ENCODE measurements at regions not wholly inside any gene's neighbourhood (a gene's known extent, or its start where the extent isn't known, plus 50 kb on each side); places are given as distances from the start of the nearest gene placed in this dataset.

DNA sequence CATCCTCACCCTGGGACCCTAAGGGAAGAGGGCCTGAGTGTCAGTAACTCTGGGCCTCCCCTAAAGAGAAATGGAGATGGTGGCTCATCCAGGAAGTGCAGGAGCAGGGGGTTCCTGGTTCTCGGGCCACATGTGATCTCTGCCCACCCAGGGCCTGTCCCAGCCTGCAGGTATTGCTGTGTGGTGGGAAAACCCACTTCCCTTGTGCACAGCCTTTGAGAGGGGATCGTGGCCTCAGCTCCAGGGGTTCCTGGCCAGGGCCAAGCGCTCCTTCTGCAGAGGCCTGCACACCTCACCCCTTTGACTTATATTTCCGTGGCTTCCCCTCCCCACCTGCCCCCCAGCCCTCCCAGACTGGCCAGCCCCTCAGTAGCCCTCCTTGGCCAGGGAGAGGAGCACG is 213.5 kb downstream of the OR4C45 start:
- no peak for TF ChIP-seq CTCF (IDR thresholded peaks at IDR 0.05; ENCODE audit: low read depth, low read length, missing control alignments)
- H3K4me3 ChIP-seq (replicated peaks; ENCODE audit: low read depth, low read length): no peak overlapping the region
- no peak for DNase-seq (ENCODE audit: extremely low read depth, low read depth)

DNA sequence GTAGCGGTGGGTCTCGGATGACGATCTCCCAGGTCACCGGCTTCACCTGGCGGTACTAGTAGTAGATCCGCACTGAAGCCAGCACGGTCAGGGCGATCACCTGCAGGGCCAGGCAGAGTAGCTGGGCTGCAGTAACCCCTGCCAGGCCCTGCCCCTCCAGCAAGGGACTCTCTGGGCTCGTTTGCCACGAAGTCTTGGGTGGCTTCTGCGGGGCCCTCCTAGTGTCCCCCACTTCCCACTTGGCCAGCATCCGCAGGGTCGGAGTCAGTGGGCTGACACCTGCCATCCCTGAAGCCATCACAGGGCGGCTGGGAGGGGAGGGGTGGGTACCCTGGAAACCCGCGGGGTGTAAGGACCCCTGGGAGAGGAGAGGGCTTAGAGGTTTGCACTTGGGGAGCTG is 214.0 kb downstream of the OR4C45 start:
- DNase-seq (ENCODE audit: extremely low read depth, low read depth): no peak
- no peak for TF ChIP-seq CTCF (IDR thresholded peaks at IDR 0.05; ENCODE audit: low read depth, low read length, missing control alignments)
- no peak overlapping the region for H3K4me3 ChIP-seq (replicated peaks; ENCODE audit: low read depth, low read length)

DNA sequence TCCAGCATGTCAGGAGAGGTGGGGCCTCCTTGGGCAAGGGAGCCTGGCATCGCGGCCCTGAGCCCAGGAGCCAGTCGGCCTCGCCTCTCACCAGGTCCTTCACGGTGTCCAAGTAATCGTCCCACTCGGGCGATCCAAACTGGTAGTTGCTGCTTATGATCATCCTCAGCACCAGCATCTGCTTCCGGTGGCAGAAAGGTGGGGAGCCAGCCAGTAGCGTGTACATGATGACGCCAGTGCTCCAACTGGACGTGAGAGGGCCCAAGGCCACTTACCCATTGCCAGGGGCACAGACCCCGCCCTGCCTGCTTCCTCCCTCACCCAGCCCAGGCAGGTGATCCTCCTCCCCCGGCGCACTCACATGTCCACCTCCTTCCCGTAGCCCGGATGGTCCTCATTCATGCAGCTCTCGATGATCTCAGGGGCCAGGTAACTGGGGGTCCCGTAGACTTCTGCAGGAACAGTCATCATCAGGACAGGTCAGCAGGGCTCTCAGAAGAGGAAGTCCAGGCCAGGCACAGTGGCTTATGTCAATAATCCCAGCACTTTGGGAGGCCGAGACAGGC is 214.7 kb downstream of the OR4C45 start:
- DNase-seq (ENCODE audit: extremely low read depth, low read depth): no peak
- TF ChIP-seq CTCF (IDR thresholded peaks at IDR 0.05; ENCODE audit: low read depth, low read length, missing control alignments): no peak
- H3K4me3 ChIP-seq (replicated peaks; ENCODE audit: low read depth, low read length): no peak overlapping the region

DNA sequence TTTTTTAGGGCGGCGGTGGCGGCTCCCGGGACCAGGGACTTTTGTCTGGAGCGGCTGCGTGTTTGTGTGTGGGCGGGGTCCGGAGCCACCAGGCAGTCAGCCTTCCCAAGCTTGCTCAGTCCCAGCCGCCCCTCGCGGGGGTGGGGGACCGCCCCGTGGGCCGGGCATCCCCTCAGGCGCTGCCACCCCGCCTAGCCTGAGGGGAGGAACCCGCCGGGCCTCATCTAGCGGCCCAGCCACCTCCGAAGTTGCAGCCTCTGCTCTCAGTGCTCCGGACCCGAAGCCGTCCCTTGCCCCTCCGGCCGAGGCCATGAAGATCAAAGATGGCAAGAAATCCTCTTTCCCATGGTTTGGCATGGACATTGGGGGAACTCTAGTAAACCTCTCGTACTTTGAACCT is 235.2 kb downstream of the OR4C45 start:
- no peak overlapping the region for H3K4me3 ChIP-seq (replicated peaks; ENCODE audit: low read depth, low read length)
- no peak for DNase-seq (ENCODE audit: extremely low read depth, low read depth)
- TF ChIP-seq CTCF (IDR thresholded peaks at IDR 0.05; ENCODE audit: low read depth, low read length, missing control alignments): no peak

DNA sequence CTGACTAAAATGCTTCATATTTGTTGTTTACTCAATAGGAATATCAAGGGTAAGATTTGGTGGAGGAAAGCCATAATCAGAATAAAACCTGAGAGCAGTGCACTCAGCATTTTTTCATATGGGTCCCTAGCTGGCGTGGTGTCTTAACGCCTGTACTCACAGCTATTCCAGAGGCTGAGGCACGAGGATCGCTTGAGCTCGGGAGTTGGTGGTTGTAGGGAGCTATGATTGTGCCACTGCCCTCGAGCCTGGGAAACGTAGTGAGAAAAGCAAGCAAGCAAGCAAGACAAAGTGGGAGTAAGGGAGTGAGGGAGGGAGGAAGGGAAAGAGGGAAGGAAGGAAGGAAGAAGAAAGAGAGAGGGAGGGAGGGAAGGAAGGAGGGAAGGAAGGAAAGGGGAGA is 242.5 kb downstream of the OR4C45 start:
- no peak for TF ChIP-seq CTCF (IDR thresholded peaks at IDR 0.05; ENCODE audit: low read depth, low read length, missing control alignments)
- DNase-seq (ENCODE audit: extremely low read depth, low read depth): no peak
- H3K4me3 ChIP-seq (replicated peaks; ENCODE audit: low read depth, low read length): no peak overlapping the region

DNA sequence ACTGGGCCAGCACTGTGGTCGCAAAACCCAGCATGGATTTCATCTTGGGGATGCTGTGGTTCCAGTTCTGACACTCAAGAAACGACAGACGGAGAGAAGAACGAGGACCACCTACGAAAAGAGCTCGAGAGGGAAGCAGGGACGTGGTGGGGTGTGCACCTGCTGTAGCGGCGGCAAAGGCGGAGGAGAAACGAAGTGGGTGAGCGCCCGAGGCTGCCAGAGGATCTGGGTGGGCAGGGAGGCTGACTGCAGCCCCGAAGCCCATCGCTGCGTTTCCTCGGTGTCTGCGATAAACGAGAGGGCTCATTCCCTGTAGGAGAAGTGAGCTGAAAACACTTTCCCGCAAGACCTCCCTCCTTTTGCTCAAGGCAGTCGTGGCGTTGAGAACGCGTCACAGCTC is 246.1 kb downstream of the OR4C45 start:
- H3K4me3 ChIP-seq (replicated peaks; ENCODE audit: low read depth, low read length): no peak overlapping the region
- DNase-seq (ENCODE audit: extremely low read depth, low read depth): no peak
- no peak for TF ChIP-seq CTCF (IDR thresholded peaks at IDR 0.05; ENCODE audit: low read depth, low read length, missing control alignments)
